Cardiac septum (tissue), 1 donor: ENCODE measurements at regions not wholly inside any gene's neighbourhood (a gene's known extent, or its start where the extent isn't known, plus 50 kb on each side); places are given as distances from the start of the nearest gene placed in this dataset.

ENCODE experiments used
- DNase-seq: peaks from one replicate; pipeline ENCODE4 v3.0.0-alpha.2; 2020; ENCODE audit warnings: low spot score
- intact Hi-C: fragments of 100-400 bp; cut with DNase I; formaldehyde crosslinking; loops from one replicate; pipeline ENCODE4 v1.14.0; 2022
- donor health status: DM: no; HTN: no; CAD: no.

GRCh38 chr6:129967427-129967826 is 51.0 kb upstream of the L3MBTL3 start:
- no peak for DNase-seq
- intact Hi-C loops: no loop called here

- intact Hi-C loops: no loop called here
- DNase-seq: no peak
These were observed 52.3 kb upstream of the L3MBTL3 start for GRCh38 chr6:129966125-129966524.

- DNase-seq: no peak
- intact Hi-C loops: no loop called here
These were observed 53.3 kb upstream of the L3MBTL3 start for GRCh38 chr6:129965096-129965495.

GRCh38 chr6:129959358-129959930 is 58.9 kb upstream of the L3MBTL3 start:
- no peak for DNase-seq
- intact Hi-C loops: no loop called here

GRCh38 chr6:129957941-129958898 is 60.2 kb upstream of the L3MBTL3 start:
- DNase-seq: no peak
- intact Hi-C loops: no loop called here

- no peak for DNase-seq
- intact Hi-C loops: no loop called here
These were observed 62.8 kb upstream of the L3MBTL3 start for GRCh38 chr6:129955584-129955983.

- intact Hi-C loops: no loop called here
- no peak for DNase-seq
These were observed 63.5 kb upstream of the L3MBTL3 start for GRCh38 chr6:129954749-129955431.

- no peak for DNase-seq
- intact Hi-C loops: no loop called here
These were observed 70.6 kb upstream of the L3MBTL3 start for GRCh38 chr6:129947797-129948196.

GRCh38 chr6:129946439-129947140 is 71.8 kb upstream of the L3MBTL3 start:
- intact Hi-C loops: no loop called here
- no peak for DNase-seq

- intact Hi-C loops: no loop called here
- DNase-seq: no peak
These were observed 74.6 kb upstream of the L3MBTL3 start for GRCh38 chr6:129943637-129944271.

- intact Hi-C loops: no loop called here
- no peak for DNase-seq
These were observed 77.8 kb upstream of the L3MBTL3 start for GRCh38 chr6:129940454-129941195.

GRCh38 chr6:129938249-129939020 is 77.3 kb upstream of the TMEM244 start:
- intact Hi-C loops: loop anchor here (5.0 kb wide), 1 partner anchor 341 kb away; no protein-coding TSS in a partner anchor
- no peak for DNase-seq

GRCh38 chr6:129936329-129937165 is 75.4 kb upstream of the TMEM244 start:
- intact Hi-C loops: loop anchor here (5.0 kb wide), 1 partner anchor 339 kb away; no protein-coding TSS in a partner anchor
- DNase-seq: no peak

GRCh38 chr6:129932321-129932720 is 71.2 kb upstream of the TMEM244 start:
- DNase-seq: no peak
- intact Hi-C loops: no loop called here

- no peak for DNase-seq
- intact Hi-C loops: no loop called here
These were observed 68.3 kb upstream of the TMEM244 start for GRCh38 chr6:129929433-129929832.

- DNase-seq: no peak
These were observed 62.6 kb upstream of the TMEM244 start for GRCh38 chr6:129923530-129924250.

More at GRCh38 chr6:129923530-129924250, 62.6 kb upstream of the TMEM244 start:
- intact Hi-C loops: no loop called here
